GM12892 (cell line): ENCODE measurements at regions not wholly inside any gene's neighbourhood (a gene's known extent, or its start where the extent isn't known, plus 50 kb on each side); places are given as distances from the start of the nearest gene placed in this dataset.

Experiments
- DNase-seq: peaks from one replicate; pipeline ENCODE4 v3.0.0; 2011; ENCODE audit not compliant: insufficient read length
- FAIRE-seq: peaks from 2 replicates; lab custom pipeline; 2011; peaks lifted over from hg19 to GRCh38; lab: Jason Lieb, UNC
- POLR2A ChIP-seq: IDR thresholded peaks from 2 replicates; pipeline ENCODE4 v1.6.1; 2011; ENCODE audit warnings: low read depth, low read length, control low read depth
- POLR2AphosphoS5 ChIP-seq: IDR thresholded peaks from 2 replicates; pipeline ENCODE4 v1.6.1; 2011; ENCODE audit warnings: low read depth, low read length, control low read depth
- TAF1 ChIP-seq: IDR thresholded peaks from 2 replicates; pipeline ENCODE4 v1.6.1; 2011; ENCODE audit warnings: low read depth, mild to moderate bottlenecking, control low read depth, low read length, borderline replicate concordance

GRCh38 chr5:147145328-147145727, 89.5 kb upstream of the STK32A start:
- no peak for FAIRE-seq
- no peak for TF ChIP-seq TAF1
- no peak for TF ChIP-seq POLR2A
- TF ChIP-seq POLR2AphosphoS5 = no peak
- DNase-seq = no peak

DNA sequence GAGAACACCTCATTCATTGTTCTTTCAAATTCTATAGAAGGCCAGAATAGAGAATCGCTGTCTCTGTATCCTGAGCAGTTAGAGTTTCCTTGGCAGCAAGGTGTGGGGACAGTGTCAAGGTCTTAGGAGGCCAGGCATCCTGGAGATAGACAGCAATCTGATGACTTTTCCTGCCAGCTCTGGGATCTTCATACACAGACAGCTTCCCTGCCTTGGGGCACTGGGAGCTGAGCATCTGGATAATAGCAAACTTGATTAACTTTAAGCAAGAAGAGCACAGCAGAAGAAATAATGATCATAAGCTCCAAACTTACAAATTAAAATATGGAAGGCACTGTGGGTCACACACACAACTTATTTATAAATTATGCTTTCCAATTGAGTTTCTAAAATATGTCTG, 86.1 kb upstream of the STK32A start:
- FAIRE-seq (no peak), DNase-seq (no peak)
- TF ChIP-seq POLR2A (no peak), POLR2AphosphoS5 (no peak), TAF1 (no peak)

DNA sequence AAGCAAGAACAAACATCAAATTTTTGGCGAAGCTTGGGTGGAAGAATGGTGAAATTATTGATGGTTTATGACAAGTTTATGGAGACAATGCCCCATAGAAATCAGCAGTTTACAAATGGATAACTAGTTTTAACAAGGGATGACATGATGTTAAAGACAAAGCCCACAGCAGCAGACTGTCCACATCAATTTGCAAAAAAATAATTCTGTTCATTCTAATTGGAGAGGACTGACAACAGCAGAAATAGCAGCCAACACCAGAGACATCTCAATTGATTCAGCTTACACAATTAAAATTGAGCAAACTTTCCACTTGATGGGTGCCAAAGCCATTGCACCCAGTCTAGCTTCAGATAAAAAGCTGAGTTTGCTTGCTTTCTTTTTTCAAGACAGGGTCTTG, 82.7 kb upstream of the STK32A start:
- TF ChIP-seq POLR2AphosphoS5 (no peak), TAF1 (no peak), POLR2A (no peak)
- FAIRE-seq (no peak), DNase-seq (no peak)

DNA sequence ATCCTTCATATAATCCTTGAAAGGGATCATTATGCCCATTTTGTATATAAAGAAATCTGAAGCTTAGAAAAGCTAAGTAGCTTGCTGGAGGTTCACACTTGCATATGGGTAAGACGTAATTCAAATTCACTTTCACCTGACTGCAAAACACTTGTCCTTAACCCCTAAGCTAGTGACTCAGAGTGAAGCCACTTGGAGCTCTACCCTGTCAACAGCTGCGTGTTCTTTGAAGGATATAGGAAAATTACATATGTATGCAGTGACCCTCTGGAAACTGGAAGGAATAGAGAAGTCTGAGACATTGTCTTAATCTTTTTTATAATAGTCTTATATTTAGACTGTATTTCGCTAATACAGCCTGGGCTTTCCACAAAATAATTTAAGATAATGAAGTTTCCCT, 80.0 kb upstream of the STK32A start:
- FAIRE-seq (no peak), DNase-seq (no peak)
- no peak for TF ChIP-seq POLR2AphosphoS5

- no peak for DNase-seq
- TF ChIP-seq POLR2AphosphoS5 (no peak), TAF1 (no peak), POLR2A (no peak)
- FAIRE-seq = no peak
Measured at GRCh38 chr5:147156012-147156411, 78.8 kb upstream of the STK32A start.

GRCh38 chr5:147160902-147161700, 73.7 kb upstream of the STK32A start:
- TF ChIP-seq POLR2A = no peak
- TF ChIP-seq POLR2AphosphoS5 = no peak
- no peak for TF ChIP-seq TAF1
- no peak for DNase-seq
- no peak for FAIRE-seq

DNA sequence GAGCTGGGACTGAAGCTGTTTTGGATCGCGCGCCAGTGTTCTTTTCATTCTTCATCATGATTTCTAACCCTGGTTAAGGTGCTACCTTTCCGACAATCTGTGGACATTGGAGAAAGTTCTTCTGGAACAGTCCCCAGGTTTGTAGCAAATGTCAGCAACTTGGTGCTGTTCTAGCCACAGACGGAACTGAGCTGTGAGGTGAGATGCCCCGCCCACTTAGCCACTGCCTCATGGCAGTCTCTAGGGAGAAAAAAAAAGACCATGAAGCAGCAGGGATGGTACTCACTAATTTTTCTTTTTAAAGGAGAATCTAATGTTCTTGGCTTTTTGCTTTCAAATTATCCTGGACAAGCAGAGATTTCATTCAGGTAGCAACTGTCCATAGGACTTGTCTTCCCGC, 72.1 kb upstream of the STK32A start:
- no peak for DNase-seq
- TF ChIP-seq POLR2AphosphoS5 (no peak), TAF1 (no peak), POLR2A (no peak)
- no peak for FAIRE-seq

GRCh38 chr5:147167529-147167928, 67.3 kb upstream of the STK32A start:
- no peak for TF ChIP-seq POLR2AphosphoS5
- no peak for TF ChIP-seq POLR2A
- TF ChIP-seq TAF1 = no peak
- no peak for DNase-seq
- no peak for FAIRE-seq

DNA sequence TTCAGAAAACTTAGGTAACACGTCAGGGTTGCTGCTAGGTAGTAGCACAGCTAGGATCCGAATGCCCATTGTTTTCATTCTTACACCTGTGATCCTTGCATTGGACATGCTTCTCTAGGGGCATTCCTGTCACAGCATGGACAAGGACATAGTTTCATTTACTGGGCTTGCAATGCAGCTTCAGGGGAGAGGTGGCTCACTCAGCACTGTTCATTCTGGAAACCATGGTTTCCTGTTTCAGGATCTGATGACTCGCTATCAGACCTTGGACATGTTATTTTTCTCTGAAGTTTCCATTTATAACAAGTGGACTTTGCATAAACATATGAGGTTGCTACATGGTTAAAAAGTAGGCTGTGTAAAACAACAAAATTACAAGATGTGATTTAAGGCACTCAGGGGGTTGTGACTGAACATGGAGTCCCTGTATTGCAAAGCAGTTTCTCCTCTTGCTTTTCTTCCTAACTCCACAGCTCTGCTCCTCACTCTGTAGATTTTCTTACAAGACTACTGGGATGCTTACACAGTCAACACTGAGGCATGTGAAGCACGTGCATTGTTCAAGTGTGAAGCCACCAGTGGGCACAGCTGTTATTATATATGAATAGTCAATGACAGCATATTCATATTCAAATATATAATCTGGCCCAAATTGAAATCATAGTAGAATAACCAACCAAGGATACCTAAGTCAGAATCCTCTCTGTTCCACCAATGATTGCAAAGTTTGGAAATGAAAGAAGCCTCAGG, 66.1 kb upstream of the STK32A start:
- no peak for TF ChIP-seq POLR2AphosphoS5
- no peak for TF ChIP-seq TAF1
- no peak for TF ChIP-seq POLR2A
- DNase-seq (no peak), FAIRE-seq (no peak)

GRCh38 chr5:147169399-147169798, 65.4 kb upstream of the STK32A start:
- TF ChIP-seq POLR2A = no peak
- TF ChIP-seq POLR2AphosphoS5 = no peak
- TF ChIP-seq TAF1 = no peak
- FAIRE-seq = no peak
- DNase-seq = no peak

- DNase-seq = no peak
- TF ChIP-seq POLR2AphosphoS5 = no peak
- no peak for FAIRE-seq
Measured at GRCh38 chr5:147169901-147170300, 64.9 kb upstream of the STK32A start.

DNA sequence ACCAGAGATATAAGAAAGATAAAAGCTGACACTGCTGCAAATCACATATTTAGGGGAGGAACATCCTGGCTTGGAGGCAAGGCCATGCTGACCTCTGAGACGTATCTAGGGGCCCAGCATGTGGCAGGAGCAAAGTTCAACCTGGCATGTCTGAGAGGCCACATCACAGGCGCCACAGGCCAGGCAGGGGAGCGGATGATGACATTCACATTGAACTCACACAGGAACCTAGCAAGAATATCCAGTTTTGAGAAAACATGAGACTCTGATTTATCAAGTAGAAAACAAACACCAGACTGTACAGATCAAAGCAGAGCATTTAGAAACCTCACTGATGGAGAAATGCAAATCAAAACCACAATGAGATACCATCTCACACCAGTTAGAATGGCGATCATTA, 64.2 kb upstream of the STK32A start:
- no peak for TF ChIP-seq POLR2A
- TF ChIP-seq POLR2AphosphoS5 = no peak
- TF ChIP-seq TAF1 = no peak
- DNase-seq = no peak
- FAIRE-seq = no peak

DNA sequence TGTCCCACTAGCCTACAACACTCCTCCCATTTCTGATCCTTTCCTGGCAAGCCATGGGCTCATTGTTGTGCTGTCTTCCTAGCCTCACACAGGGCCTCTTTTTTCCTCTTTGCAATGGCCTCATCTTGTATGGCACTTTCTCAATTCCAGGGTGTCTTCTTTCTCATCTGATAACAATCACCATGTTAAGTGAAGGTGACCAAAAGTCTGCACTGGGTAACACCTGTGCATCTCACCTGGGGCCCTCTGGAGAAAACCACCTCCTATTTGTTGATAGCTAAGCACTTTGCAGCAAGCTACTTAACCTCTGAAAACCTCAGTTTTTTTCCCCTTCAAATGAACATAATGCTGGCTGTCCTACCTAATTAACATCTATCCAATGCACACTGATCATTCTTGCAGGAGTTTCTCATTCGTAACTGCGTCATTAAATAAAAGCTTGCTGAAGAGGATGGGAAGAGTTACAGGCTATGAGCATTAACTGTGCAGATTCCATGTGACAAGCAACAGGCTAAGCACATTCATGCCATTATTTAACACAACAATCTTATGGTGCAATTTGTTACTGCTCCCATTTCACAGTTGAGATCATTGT, 60.1 kb upstream of the STK32A start:
- no peak for FAIRE-seq
- DNase-seq = no peak
- TF ChIP-seq TAF1 (no peak), POLR2AphosphoS5 (no peak), POLR2A (no peak)

DNA sequence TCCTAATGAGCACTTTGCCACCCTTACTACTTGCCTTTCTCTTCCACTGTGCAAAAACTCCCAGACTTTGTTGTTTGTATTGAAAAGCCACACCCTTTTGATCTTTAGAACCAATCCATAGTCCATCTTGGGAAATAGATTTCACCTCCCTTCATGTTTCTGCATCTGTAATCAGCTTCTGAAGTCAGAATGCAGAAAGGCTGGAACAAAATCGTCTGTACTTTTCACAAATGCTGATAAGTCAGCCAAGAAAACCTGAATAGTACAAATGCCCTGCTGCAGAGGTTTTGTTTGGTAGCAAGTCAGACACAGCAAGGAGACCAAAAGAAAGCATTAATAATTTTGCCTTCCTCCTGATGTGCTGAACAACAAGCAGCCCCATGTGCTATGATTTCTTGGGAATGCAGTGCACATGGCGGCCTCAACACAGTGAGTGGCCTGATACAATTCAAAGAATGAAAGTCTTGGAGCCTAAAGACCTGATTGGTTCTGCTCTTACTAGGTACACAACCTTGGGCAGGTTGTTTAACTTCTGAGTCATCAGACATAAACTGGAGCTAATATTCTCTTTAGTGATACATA, 59.2 kb upstream of the STK32A start:
- FAIRE-seq (no peak), DNase-seq (no peak)
- no peak for TF ChIP-seq POLR2A
- TF ChIP-seq TAF1 = no peak
- TF ChIP-seq POLR2AphosphoS5 = no peak
